Hepatic stellate cell (primary cell): ENCODE measurements at regions not wholly inside any gene's neighbourhood (a gene's known extent, or its start where the extent isn't known, plus 50 kb on each side); places are given as distances from the start of the nearest gene placed in this dataset.

Experiments
- DNase-seq: peaks from one replicate; pipeline ENCODE4 v3.0.0; 2011; ENCODE audit warnings: low spot score

DNA sequence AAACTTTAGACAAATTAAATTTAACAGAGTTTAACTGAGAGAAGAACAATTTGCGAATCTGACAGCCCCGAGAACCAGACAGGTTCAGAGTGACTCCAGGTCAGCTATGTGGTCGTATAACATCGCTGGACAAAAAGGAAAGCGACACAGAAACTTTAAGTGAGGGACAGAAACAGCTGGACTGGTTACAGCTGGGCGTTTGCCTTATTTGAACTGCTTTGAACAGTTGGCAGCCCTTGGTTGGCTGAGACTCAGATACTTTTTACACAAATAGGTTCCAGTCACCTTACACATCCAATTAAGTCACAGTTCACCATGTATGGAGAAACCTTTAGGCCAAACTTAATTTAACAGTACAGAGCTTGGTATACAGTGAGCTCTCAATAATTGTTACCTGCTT is 436.9 kb downstream of the GUCY1A2 start:
- no peak for DNase-seq

- DNase-seq = peak; percentile 26
These were observed 433.2 kb downstream of the GUCY1A2 start for GRCh38 chr11:106585061-106585460.

- DNase-seq = no peak
These were observed 423.4 kb downstream of the GUCY1A2 start for GRCh38 chr11:106594751-106595351.

- no peak for DNase-seq
These were observed 416.5 kb downstream of the GUCY1A2 start for GRCh38 chr11:106601684-106602297.

GRCh38 chr11:106608677-106609076 is 409.6 kb downstream of the GUCY1A2 start:
- DNase-seq = no peak

GRCh38 chr11:106614262-106614661 is 404.0 kb downstream of the GUCY1A2 start:
- no peak for DNase-seq

DNA sequence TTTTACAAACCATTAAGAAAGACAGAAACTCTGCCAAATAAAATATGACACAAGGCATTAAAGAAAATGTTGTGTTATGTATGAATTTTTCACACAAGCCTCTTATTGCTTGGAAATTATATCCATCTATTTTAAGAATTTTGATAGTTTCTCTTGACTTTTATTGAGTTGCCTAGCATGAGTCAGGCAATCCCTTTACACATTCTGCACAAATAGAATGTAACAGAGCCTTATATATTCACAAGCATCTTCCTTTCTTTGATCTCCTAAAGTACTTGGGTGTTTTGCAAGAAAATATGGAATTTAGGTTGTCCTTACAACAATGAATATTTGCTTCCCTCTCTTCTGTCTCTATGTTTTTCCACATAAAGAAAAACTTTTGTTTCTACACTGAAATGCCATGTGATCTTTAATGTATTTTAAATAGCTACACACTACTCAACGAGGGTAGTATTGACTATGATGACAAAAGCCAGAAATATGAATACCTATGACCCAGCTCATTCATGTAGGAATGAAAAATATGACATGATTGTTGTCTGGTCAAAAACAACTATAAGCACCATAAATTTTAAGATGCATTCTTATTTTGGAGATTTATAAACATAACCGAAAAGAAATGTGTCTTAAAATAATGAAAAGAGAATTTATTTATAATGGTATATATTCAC is 398.8 kb downstream of the GUCY1A2 start:
- DNase-seq = no peak

GRCh38 chr11:106621484-106621883 is 396.8 kb downstream of the GUCY1A2 start:
- DNase-seq = no peak
